ENCODE measurements at regions not wholly inside any gene's neighbourhood (a gene's known extent, or its start where the extent isn't known, plus 50 kb on each side); places are given as distances from the start of the nearest gene placed in this dataset.
"Not testable (repeated sequence)": the region's sequence is repeated elsewhere in the genome, so short reads cannot be mapped to it uniquely, and the experiment has no call there.

GRCh38 chr6:121020656-121021055 lies 313.6 kb downstream of the TBC1D32 start:
- no peak for DNase-seq

- DNase-seq: no peak
Measured at GRCh38 chr6:121008553-121008952, 325.7 kb downstream of the TBC1D32 start.

- no peak for DNase-seq
Measured at GRCh38 chr6:121006024-121006423, 328.3 kb downstream of the TBC1D32 start.

GRCh38 chr6:121000381-121000780 lies 333.9 kb downstream of the TBC1D32 start:
- no peak for DNase-seq

- no peak for DNase-seq
Measured at GRCh38 chr6:120996340-120996739, 337.9 kb downstream of the TBC1D32 start.

GRCh38 chr6:120994573-120994967 lies 339.7 kb downstream of the TBC1D32 start:
- no peak for DNase-seq

- DNase-seq: no peak
Measured at GRCh38 chr6:120993929-120994572, 340.2 kb downstream of the TBC1D32 start.

- no peak for DNase-seq
Measured at GRCh38 chr6:120992257-120992656, 342.0 kb downstream of the TBC1D32 start.

GRCh38 chr6:120990866-120991265 lies 343.4 kb downstream of the TBC1D32 start:
- no peak for DNase-seq

GRCh38 chr6:120981835-120982234 lies 352.4 kb downstream of the TBC1D32 start:
- no peak for DNase-seq

GRCh38 chr6:120966321-120966720 lies 368.0 kb downstream of the TBC1D32 start:
- no peak for DNase-seq

GRCh38 chr6:120965814-120966213 lies 368.5 kb downstream of the TBC1D32 start:
- no peak for DNase-seq

GRCh38 chr6:120960761-120961160 lies 373.5 kb downstream of the TBC1D32 start:
- DNase-seq: no peak

- no peak for DNase-seq
Measured at GRCh38 chr6:120954111-120954510, 380.2 kb downstream of the TBC1D32 start.

- DNase-seq: no peak
Measured at GRCh38 chr6:120951258-120951657, 383.0 kb downstream of the TBC1D32 start.

GRCh38 chr6:120947111-120947510 lies 387.2 kb downstream of the TBC1D32 start:
- DNase-seq: no peak

GRCh38 chr6:120945905-120946594 lies 388.2 kb downstream of the TBC1D32 start:
- no peak for DNase-seq

GRCh38 chr6:120938876-120939472 lies 395.3 kb downstream of the TBC1D32 start:
- no peak for DNase-seq

- no peak for DNase-seq
Measured at GRCh38 chr6:120938164-120938875, 396.0 kb downstream of the TBC1D32 start.

- DNase-seq: no peak
Measured at GRCh38 chr6:120935908-120936307, 398.4 kb downstream of the TBC1D32 start.

GRCh38 chr6:120935016-120935415 lies 399.3 kb downstream of the TBC1D32 start:
- DNase-seq: no peak

- DNase-seq: not testable (repeated sequence)
Measured at GRCh38 chr6:120931520-120932180, 402.6 kb downstream of the TBC1D32 start.

Measured in renal pelvis (tissue), 1 donor.